SK-N-SH (cell line): ENCODE measurements at regions not wholly inside any gene's neighbourhood (a gene's known extent, or its start where the extent isn't known, plus 50 kb on each side); places are given as distances from the start of the nearest gene placed in this dataset.

ENCODE experiments used
- ELF1 ChIP-seq: IDR thresholded peaks from 2 replicates; pipeline ENCODE4 v1.4.0; 2012
- TF ChIP-seq, protein P1 (sequence below): fragments of 200-600 bp; sonication (generic); IDR thresholded peaks from 2 replicates; pipeline ENCODE4 v1.6.1; 2017; ENCODE audit warnings: antibody characterized with exemption, mild to moderate bottlenecking, moderate library complexity
- TF ChIP-seq, protein P2 (sequence below): IDR thresholded peaks from 2 replicates; pipeline ENCODE4 v1.4.0; 2012; ENCODE audit warnings: low read depth

DNA sequence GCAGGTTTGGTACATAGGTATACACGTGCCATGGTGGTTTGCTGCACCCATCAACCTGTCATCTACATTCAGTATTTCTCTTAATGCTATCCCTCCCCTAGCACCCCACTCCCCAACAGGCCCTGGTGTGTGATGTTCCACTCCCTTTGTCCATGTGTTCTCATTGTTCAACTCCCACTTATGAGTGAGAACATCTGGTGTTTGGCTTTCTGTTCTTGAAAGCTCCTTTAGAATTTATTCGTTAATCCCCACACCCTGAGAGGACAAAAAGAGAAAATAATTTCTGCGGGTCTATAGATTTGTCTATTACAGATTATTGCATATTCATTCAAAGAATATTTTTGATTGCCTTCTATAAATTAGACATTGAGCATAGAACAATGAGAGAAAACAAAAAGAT, 455.5 kb downstream of the PLPP3 start:
- TF ChIP-seq ELF1: no peak
- TF ChIP-seq, protein P1, sequence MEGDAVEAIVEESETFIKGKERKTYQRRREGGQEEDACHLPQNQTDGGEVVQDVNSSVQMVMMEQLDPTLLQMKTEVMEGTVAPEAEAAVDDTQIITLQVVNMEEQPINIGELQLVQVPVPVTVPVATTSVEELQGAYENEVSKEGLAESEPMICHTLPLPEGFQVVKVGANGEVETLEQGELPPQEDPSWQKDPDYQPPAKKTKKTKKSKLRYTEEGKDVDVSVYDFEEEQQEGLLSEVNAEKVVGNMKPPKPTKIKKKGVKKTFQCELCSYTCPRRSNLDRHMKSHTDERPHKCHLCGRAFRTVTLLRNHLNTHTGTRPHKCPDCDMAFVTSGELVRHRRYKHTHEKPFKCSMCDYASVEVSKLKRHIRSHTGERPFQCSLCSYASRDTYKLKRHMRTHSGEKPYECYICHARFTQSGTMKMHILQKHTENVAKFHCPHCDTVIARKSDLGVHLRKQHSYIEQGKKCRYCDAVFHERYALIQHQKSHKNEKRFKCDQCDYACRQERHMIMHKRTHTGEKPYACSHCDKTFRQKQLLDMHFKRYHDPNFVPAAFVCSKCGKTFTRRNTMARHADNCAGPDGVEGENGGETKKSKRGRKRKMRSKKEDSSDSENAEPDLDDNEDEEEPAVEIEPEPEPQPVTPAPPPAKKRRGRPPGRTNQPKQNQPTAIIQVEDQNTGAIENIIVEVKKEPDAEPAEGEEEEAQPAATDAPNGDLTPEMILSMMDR: no peak
- TF ChIP-seq, protein P2, sequence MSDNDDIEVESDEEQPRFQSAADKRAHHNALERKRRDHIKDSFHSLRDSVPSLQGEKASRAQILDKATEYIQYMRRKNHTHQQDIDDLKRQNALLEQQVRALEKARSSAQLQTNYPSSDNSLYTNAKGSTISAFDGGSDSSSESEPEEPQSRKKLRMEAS: no peak
